ENCODE measurements at regions not wholly inside any gene's neighbourhood (a gene's known extent, or its start where the extent isn't known, plus 50 kb on each side); places are given as distances from the start of the nearest gene placed in this dataset.

DNA sequence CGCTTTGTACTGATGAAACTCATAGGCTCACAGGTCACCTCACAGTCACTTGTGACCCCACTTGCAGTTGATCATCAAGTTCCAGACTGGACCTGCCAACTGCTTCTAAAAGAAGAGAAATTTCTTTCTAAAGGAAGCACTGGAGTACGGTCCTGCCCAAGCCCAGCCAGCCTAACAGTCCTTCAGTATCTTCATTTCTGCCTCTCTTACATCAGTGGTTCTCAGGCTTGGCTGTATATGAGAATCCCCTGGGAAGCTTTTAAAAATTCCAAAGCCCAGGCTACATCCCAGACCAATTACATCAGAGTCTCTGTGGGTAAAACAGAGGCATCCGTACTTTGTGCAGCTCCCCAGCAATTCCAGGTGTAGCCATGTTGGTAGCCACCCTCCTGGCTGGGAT is 282.1 kb downstream of the NFIB start:
- no peak for DNase-seq (ENCODE audit: low spot score)

DNA sequence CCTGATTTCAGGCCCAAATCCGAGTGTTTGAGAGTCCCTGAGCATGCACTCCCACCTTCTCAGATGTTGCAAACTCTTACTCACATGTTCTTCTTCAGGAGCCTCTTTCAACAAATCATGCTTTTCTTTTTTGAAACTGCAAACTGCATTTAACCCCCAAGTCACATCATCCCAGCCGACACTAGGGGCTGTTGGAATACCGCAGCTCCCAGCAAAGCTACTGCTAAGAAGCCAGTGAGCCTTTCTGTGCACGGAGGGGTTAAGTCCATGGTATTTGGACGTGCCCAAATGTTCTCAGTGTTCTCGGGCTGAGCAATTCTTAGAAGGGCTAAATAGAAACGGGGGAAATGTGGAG is 282.9 kb downstream of the NFIB start:
- DNase-seq (ENCODE audit: low spot score) = no peak

DNA sequence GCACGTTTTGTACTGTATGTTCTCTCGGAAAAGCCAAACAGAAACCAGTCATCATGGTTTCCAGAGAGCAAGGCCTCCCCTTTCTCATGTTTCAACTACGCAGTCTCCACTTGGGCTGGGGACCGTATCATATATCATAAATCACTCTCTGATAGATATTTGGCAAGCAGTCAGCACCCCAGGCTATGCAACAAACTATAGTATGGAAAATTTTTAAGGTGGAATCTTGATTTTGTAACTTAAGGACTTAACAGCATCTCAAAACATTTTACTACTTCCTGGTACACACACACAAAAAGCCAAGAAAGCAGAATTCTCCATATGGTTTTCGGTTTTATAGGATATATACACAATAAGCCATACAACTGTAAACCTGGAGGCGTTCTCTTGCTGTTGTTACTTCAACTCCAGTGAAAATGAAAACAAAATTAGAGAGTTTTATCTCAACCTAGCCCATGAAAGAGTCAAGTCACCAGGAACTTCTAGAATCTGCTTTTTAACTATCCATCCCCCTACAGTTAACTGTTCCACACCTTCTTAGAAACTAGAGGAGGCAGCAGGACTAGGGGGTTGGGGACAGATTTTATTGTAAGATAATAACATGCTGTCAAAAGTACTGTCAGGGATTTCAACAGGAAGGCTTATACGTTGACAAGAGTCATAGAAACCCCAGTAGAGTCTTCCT is 283.4 kb downstream of the NFIB start:
- DNase-seq (ENCODE audit: low spot score) = peak; percentile 7

DNA sequence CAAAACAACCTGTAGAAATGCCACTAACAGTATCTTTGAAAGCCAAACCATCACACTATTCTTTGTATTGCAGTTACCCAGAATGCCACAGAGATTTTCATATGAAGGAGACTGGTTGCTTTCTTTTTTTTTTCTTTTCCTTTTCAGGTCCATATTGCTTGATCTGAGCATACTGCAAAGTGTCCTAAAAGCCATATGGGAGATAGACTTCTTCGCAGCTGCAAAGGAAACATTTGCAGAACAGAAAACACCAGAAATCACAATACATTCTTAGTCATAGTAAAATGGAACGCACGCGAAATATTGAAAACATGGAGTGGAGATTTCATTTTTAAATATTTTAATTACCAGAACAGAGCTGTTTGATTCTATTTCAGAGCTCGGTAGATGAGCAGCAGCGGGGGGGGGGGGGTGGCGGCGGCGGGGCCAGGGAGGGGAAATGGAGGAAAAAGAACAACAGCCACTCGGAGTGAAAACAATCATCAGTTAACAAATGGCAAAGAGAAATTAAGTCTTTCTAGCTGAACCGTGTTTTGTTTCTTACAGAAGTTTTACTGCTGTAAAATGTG is 284.1 kb downstream of the NFIB start:
- DNase-seq (ENCODE audit: low spot score) = no peak

DNA sequence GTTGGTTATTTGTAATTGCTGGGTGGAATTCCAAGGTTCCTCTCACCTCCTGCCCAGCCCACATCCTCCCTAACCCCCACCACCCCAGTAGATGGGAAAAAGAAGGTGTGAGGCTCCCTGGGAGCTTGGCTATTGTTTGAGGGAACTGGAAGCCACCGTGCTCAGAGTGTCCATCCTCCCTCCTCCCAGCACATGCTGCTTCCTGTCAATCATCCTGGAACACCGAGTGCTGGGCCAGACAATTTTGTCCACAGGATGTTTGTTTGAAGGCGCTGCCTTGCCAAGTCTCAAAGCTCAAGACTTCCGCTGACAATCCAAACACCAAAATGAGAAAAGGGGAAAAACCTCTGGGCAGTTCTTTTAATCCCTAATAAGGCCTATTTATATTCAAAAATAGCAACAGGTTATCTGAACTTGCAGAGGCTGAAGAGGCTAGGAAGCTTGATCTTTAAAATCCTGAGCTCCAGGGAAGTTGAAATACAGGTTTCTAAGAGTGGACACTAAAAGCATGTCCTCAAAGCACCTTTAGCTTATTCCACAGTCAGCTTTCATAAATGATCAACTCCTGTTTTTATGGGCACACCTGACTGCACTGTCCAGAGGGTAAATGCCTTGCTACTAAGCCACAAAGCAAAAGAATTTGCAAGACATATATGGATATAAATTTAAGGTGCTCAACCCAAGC is 286.7 kb downstream of the NFIB start:
- DNase-seq (ENCODE audit: low spot score) = no peak

DNA sequence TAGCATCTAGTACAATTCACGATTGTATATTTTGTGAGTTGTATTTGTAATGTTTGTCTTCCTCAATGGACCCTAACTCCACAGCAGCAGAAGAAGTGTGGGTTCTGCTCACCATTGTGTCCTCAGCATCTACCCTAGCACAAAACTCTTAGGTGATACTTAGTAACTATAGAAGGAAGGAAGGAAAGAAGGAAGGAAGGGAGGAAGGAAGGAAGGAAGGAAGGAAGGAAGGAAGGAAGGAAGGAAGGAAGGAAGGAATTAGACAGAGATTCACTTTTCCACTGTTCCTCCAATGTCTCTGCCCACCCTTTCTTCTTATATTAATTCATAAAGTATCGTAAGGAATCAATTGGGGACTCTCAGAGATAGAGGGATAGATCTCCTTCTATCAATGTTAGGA is 288.2 kb downstream of the NFIB start:
- DNase-seq (ENCODE audit: low spot score) = no peak

DNA sequence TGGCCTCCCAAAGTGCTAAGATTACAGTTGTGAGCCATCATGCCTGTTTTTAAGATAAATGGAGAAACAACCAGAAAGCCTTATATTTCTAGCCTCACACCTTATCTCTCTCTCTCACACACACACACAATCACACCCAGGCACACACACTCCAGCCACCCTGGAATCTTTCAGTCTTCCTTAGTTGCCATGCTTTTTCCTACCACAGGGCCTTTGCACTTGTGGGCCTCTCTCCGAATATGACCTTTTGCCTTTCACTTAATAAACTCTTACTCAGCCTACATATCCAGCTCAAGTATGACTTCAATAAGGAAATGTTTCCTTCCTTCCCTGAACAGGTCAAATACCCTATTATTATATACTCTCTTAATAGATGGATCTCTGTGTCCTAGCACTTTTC is 290.7 kb downstream of the NFIB start:
- no peak for DNase-seq (ENCODE audit: low spot score)

DNA sequence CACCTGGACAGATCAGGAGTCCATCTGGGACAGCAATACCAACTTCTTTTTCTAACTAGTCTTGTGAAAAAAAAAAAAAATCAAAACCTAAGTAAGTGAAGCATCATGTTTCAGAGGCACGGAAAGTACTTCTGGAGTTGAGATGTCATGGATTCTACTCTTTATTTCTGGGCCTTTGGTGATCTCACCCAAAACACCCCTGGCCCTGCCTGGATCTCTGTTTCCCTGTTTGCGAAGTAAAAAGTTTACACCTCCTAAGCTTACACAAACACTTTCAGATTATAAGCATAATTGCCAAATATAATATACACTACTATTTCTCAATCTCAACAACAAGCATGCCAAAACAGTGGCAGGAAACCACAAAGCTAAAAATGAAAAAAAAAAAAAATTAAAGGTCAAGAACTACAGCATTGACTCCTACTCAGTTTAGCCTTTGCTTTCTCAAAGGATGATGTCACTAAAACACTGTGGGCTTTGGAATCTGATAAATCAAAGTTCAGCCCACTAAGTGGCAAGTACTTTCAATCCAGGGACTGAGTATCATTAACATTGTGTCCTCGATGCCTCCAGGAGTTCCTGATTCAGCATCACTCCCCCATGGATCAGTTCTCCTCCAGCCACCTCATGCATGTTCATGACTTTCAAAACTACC is 291.9 kb downstream of the NFIB start:
- no peak for DNase-seq (ENCODE audit: low spot score)

DNA sequence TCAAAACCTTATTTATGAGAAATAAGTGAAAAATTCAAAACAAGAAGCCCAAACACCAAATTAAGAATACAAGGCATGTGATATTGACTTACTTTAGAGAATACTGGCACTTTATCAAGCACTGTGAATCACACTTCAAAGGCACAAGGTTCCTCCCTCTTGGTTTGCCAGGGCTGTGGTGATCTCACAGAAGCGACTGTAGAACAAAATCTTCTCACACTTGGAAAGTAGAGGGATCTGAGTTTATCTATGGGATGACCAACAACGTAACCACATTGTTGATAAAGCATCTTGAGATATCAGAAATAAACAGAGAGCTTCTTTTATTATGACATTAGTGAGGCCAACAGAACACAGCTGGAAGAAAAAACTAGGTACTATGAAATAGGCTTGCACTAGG is 295.9 kb downstream of the NFIB start:
- no peak for DNase-seq (ENCODE audit: low spot score)

DNA sequence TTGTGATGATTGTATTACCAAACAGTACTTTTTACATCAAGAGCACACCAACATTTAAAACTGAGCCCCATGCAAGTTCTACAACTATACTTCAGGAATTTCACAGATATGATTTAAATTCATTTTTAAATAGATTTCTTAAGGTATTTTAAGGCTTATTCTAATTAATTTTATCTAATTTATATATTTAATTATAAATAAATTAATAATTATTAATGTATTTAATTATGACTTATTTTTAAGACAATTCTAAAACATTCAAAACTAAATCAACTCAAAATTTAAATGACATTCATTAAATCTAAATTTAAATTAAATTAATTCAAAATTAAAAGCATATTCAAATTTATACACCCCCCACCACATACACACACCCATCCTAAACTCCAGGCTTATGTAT is 299.2 kb downstream of the NFIB start:
- no peak for DNase-seq (ENCODE audit: low spot score)

DNA sequence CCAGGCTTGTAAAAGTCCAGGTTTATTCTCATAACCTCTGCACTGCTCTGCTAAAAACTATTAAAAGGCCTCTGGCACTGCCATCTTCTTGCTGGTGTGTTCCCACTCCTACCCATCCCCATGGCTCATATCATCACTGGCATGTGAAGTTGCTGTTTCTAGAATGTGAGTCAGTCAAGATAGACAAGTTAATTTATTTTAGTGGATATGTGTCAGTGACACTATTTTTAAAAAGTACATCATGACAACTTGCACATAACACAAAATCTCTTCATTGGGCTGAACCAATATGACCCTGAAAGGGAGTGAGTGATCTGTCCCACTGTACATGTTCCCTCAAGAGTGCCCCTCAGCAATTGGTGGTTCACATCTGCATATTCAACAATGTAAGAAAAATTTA is 299.7 kb downstream of the NFIB start:
- DNase-seq (ENCODE audit: low spot score) = no peak

DNA sequence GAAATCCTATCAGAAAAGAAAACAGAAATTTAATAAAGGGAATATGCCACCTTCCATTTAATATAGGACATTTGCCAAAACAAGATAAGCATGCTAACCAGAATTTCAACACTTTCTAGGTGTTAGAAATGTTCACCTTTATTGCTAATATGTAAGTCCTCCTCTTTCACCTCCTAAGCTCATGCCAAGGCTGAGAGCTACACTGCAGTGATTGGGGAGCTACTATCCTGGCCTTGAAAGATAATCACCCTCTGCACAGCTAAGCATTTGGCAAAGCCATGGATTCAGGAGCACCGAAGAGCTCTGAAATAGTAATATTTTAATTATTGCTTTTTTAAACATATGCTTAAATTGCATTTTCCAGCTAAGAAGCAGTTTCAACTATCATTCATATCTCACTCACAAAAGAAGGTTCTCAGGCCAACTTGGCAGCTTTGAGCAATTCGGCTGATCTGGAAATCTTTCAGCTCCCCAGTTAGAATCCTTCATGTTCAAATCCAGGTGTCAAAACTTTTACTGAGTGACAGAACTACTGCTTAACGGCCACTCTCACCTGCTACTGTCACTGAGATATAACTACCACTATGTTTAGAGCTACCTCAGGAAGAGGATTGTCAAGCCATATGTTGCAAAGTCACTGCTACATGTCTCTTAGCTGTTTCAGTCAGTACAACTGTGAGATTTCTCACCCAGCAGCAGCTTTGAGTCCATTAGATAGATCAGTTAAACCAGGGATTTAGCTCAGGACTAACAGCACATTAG is 302.0 kb downstream of the NFIB start:
- no peak for DNase-seq (ENCODE audit: low spot score)

DNA sequence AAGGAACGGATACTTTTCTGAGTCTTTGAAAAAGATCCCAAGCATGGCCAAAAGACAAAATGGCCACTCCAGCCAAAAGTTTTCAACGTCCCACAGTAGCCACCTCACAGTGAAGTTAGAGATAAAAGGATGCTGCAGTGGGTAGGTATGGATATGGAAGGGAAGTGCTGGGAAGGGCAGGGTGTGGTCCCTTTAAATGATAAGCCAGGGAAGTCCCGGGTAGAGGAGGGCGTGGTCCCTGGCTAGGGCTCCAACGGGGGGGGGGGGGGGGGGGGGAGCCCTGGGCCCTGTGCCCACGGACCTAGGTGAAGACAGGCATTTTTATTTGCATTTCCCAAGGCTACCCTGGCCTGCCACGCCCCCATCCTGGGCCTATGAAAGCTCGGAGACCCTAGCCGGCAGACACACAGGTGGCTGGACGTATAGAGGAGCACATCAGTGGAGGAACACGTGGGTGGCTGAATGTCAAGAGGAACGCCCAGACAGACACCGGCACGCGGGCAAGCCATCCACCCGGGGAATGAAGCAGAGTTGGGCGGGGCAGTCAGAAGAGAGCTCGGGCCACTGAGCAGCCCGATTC is 306.7 kb downstream of the NFIB start:
- DNase-seq (ENCODE audit: low spot score) = no peak

DNA sequence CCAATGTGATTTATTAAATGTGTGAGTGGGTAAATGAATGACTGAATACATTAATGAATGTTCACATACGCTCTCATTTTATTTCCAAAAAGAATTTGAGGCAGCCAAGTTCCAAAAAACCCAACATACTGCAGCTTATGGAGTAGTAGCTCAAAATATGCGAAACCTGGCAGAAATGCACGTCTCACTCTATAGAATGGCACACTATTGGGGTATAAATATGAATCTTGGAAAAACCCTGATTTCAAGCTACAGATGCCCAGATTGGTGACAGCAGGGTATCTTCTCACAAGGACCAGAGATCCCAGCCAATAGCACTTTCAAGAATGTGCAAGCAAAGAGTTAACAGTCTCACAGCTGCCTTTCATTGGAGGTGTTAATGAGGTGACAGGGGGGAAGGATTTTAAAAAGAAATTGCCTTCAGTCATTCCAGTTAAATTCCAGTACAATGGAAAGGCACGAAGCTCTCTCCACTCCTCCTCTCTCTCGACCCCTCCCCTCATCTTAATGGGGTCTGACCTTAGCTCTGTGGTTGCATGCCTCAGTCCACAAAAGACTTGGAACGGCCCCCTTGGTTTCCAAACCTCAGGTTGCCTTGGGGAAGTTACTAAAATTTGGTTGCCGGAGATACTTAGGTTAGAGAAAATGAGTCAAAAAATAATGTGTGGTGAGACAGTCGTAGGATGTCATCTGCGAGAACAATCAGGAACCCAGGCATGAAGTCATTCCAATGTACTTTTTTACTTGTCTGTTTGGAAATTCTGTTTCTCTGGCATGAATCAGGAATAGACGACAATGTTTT is 307.4 kb downstream of the NFIB start:
- no peak for DNase-seq (ENCODE audit: low spot score)

DNA sequence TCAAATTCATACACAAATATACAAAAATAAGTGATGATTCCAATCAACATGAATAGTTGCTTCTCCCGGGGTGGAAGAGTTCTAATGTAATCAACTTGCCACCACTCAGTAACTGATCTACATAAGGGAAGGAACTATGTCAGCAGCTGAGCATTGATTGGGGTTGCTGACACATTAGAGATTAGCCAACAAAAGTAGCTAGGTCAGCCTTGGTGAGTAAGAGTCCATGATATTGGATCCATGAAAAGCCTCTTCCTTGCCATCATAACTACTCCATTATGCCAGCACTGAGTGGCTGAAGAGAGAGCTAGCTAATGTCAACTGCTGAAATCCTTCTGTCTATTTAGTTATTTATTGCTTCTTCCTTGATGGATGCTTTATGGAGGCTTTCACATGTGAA is 309.8 kb downstream of the NFIB start:
- DNase-seq (ENCODE audit: low spot score) = no peak

DNA sequence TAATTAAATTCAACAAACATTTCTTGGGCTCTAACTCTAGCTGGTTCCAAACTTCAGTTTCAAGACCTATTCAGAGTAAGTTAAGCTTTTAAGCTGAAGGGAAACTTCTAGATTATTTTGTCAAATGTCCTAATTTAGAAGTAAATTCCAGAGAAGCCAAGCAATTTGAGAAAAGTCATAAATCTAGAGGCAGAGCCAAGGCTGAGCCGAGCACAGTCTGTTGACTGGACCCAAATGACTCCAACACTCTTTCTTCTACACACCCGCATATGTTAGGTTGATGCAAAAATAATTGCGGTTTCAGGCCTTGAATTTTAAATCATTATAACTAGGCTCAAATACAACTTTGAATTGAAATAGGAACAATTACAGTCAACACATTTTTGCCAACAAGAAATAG is 319.7 kb downstream of the NFIB start:
- no peak for DNase-seq (ENCODE audit: low spot score)

DNA sequence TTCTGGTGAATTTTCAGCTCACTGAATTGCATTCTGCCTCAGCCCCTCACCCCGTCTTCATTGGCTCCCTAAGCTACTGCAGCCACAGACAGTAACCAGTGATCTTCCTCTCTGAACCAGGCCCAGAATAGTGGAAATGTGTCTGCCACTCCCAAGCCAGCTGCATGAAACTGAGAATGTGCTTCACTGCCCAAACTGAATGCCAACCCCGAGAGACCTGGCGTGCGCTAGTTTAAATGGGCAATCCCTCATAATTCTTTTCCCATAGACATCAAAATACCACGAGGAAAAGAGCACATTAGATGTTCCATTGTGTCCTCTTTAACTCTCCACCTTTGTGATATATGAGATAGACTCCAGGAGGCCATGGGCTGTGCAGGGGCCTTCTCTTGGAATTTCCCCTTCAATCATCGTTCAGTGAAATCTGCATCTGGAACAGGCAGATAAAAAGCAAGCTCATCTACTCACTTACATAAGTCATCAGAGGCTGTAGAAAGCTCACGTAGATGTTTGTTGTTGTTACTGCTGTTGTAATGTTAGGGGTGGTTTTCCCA is 320.2 kb downstream of the NFIB start:
- DNase-seq (ENCODE audit: low spot score) = no peak

DNA sequence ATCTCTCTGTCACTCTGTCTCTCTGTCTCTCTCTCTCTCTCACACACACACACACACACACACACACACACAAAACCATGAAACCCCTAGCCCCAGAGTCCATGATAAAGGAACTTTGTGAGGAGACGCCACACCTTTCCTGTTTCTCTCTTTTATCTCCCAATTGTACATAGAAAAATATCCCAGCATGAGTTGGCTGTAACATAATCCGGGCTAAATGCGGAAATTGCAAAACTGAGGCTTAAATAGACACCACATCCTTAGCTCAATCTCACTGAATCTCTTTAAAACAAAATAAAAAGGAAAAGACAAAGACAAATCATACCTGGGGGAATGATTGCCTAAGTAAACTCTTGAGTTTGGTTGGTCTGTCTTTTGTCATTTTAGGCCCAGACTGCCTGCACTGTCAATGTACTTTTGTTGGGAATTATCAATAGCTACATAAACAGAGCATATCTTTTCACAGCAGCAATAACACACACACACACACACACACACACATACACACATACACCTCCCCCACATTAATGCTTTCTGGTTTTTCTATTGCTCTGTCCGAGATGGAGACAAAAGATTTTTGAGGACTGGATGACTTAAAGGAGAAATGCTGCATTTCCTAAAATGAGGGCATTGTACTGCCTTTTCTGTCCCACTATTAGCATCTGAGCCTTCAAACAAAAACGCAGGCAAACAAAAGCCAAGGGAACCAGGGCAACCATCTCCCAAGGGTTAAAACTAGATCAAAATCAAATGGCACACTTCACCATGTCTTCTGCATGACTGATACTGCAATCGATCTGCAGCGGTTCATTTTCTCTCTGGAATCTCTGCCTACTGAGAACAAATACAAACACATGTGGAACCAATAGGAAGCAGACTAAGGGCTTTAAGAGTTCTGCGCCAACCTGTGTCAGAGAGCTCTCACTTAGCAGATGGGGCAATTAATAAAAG is 321.5 kb downstream of the NFIB start:
- DNase-seq (ENCODE audit: low spot score) = no peak

DNA sequence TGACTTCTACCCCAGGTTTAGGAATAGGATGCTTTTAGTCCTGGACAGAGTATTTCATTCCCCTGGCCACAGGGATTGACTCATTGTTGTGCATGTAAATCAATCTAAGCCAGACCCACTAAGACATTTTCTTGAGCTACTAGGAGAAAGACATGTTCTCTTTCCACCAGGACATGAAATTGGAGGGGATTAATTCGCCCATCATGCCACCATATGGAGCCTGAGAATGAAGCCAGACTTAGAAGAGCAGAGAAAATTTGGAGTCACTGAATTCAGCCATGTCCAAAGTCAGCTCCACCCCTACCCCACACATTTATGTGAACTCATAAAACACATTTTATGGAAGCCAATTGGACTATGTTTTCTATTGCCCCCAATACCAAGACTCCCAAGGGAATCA is 322.5 kb downstream of the NFIB start:
- DNase-seq (ENCODE audit: low spot score) = no peak

DNA sequence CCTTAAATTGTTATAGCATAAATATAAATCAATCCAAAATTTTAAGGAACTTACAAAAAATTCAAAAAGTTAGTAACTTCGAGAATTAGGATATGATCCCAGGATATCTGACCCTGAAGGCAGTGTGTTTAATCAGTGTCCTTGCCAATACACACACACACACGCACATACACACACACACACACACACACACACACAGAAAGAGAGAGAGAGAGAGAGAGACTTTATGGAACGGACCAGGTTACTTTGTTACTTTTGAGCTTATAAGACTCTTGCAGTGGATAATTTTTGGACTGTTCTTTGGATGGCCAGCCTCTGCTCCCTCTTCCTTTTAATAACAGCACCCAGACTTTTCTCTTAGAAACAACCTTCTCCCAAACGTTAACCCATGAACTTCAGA is 322.9 kb downstream of the NFIB start:
- DNase-seq (ENCODE audit: low spot score) = no peak
